HG03159 (cell line): ENCODE measurements at regions not wholly inside any gene's neighbourhood (a gene's known extent, or its start where the extent isn't known, plus 50 kb on each side); places are given as distances from the start of the nearest gene placed in this dataset.
"Not testable (repeated sequence)": the region's sequence is repeated elsewhere in the genome, so short reads cannot be mapped to it uniquely, and the experiment has no call there.

Experiments used
- ATAC-seq: cut with Tn5 transposase; IDR thresholded peaks from one replicate; pipeline ENCODE4 v1.9.1; 2021; ENCODE audit warnings: mild to moderate bottlenecking, moderate library complexity; ENCODE audit not compliant: unreplicated experiment

GRCh38 chr5:108536321-108536720 lies 154.4 kb upstream of the FBXL17 start:
- ATAC-seq, result no peak

GRCh38 chr5:108532129-108532445 lies 150.2 kb upstream of the FBXL17 start:
- not testable (repeated sequence) for ATAC-seq

GRCh38 chr5:108531367-108532128 lies 149.7 kb upstream of the FBXL17 start:
- ATAC-seq, result no peak

GRCh38 chr5:108530706-108531105 lies 148.8 kb upstream of the FBXL17 start:
- no peak for ATAC-seq

GRCh38 chr5:108529381-108529780 lies 147.5 kb upstream of the FBXL17 start:
- no peak for ATAC-seq

GRCh38 chr5:108528655-108529054 lies 146.8 kb upstream of the FBXL17 start:
- ATAC-seq, result no peak

GRCh38 chr5:108524564-108524963 lies 142.7 kb upstream of the FBXL17 start:
- no peak for ATAC-seq

- no peak for ATAC-seq
Measured at GRCh38 chr5:108523360-108523759, 141.5 kb upstream of the FBXL17 start.

- ATAC-seq, result peak; percentile 56
Measured at GRCh38 chr5:108521841-108522506, 140.1 kb upstream of the FBXL17 start.

GRCh38 chr5:108521011-108521700 lies 139.3 kb upstream of the FBXL17 start:
- ATAC-seq, result peak; percentile 88

GRCh38 chr5:108516785-108517184 lies 134.9 kb upstream of the FBXL17 start:
- ATAC-seq, result no peak

GRCh38 chr5:108515517-108516105 lies 133.7 kb upstream of the FBXL17 start:
- ATAC-seq, result no peak

GRCh38 chr5:108508979-108509378 lies 127.1 kb upstream of the FBXL17 start:
- ATAC-seq, result no peak

- ATAC-seq, result no peak
Measured at GRCh38 chr5:108507631-108508030, 125.7 kb upstream of the FBXL17 start.

- ATAC-seq, result no peak
Measured at GRCh38 chr5:108505608-108506007, 123.7 kb upstream of the FBXL17 start.

- ATAC-seq, result no peak
Measured at GRCh38 chr5:108504974-108505373, 123.1 kb upstream of the FBXL17 start.

GRCh38 chr5:108503986-108504385 lies 122.1 kb upstream of the FBXL17 start:
- ATAC-seq, result no peak

- ATAC-seq, result not testable (repeated sequence)
Measured at GRCh38 chr5:108495615-108496014, 113.7 kb upstream of the FBXL17 start.

- no peak for ATAC-seq
Measured at GRCh38 chr5:108487951-108488350, 106.1 kb upstream of the FBXL17 start.

GRCh38 chr5:108484035-108484434 lies 102.1 kb upstream of the FBXL17 start:
- no peak for ATAC-seq

- peak; percentile 61 for ATAC-seq
Measured at GRCh38 chr5:108481355-108481931, 99.5 kb upstream of the FBXL17 start.
